OCI-LY1 (cell line): ENCODE measurements at regions not wholly inside any gene's neighbourhood (a gene's known extent, or its start where the extent isn't known, plus 50 kb on each side); places are given as distances from the start of the nearest gene placed in this dataset.

Source experiments
- H2AFZ ChIP-seq: fragments of 200-600 bp; sonication (generic), shearing (Covaris generic); 2 replicates; pipeline ENCODE4 v1.6.0; 2014; ENCODE audit warnings: antibody characterized with exemption, mild to moderate bottlenecking, low read length
- H3F3A ChIP-seq: fragments of 200-600 bp; sonication (generic), shearing (Covaris generic); 2 replicates; pipeline ENCODE4 v1.6.0; 2014; ENCODE audit warnings: mild to moderate bottlenecking, antibody characterized with exemption, low read length, moderate library complexity; ENCODE audit not compliant: insufficient read depth
- H3K27ac ChIP-seq: fragments of 200-600 bp; sonication (generic); 2 replicates; pipeline ENCODE4 v1.5.1; 2014; ENCODE audit warnings: low read length, mixed run types, mild to moderate bottlenecking, low read depth; ENCODE audit not compliant: poor library complexity, severe bottlenecking
- H3K27me3 ChIP-seq: fragments of 200-600 bp; sonication (generic); 2 replicates; pipeline ENCODE4 v1.6.0; 2014; ENCODE audit warnings: antibody characterized with exemption, mild to moderate bottlenecking, low read length, moderate library complexity; ENCODE audit not compliant: insufficient read depth
- H3K36me3 ChIP-seq: fragments of 200-600 bp; sonication (generic); 2 replicates; pipeline ENCODE4 v1.6.1; 2014; ENCODE audit warnings: mild to moderate bottlenecking, antibody characterized with exemption, low read length, moderate library complexity, mixed read lengths; ENCODE audit not compliant: insufficient read depth
- H3K4me1 ChIP-seq: fragments of 200-600 bp; sonication (generic); 2 replicates; pipeline ENCODE4 v1.5.1; 2014; ENCODE audit warnings: mild to moderate bottlenecking, low read length, moderate library complexity; ENCODE audit not compliant: insufficient read depth, severe bottlenecking
- H3K4me2 ChIP-seq: fragments of 200-600 bp; sonication (generic), shearing (Covaris generic); 2 replicates; pipeline ENCODE4 v1.6.1; 2014; ENCODE audit warnings: low read length
- H3K4me3 ChIP-seq: fragments of 200-600 bp; sonication (generic); 2 replicates; pipeline ENCODE4 v1.5.1; 2014; ENCODE audit warnings: low read length, low read depth, mild to moderate bottlenecking, mixed read lengths; ENCODE audit not compliant: poor library complexity, severe bottlenecking
- H3K79me2 ChIP-seq: fragments of 200-600 bp; shearing (Covaris generic); 2 replicates; pipeline ENCODE4 v1.6.1; 2016; ENCODE audit warnings: mixed run types, low read length, mixed read lengths; ENCODE audit not compliant: insufficient read depth
- H3K9ac ChIP-seq: fragments of 200-600 bp; sonication (generic), shearing (Covaris generic); 2 replicates; pipeline ENCODE4 v1.6.1; 2014; ENCODE audit warnings: mild to moderate bottlenecking, low read length, mixed read lengths
- H3K9me2 ChIP-seq: fragments of 200-600 bp; sonication (generic), shearing (Covaris generic); 2 replicates; pipeline ENCODE4 v1.6.1; 2014; ENCODE audit warnings: low read depth, mild to moderate bottlenecking, low read length, mixed read lengths
- H3K9me3 ChIP-seq: fragments of 200-600 bp; shearing (Covaris generic); 2 replicates; pipeline ENCODE4 v1.6.1; 2014; ENCODE audit warnings: low read length, mixed read lengths
- H4K20me1 ChIP-seq: fragments of 200-600 bp; sonication (generic), shearing (Covaris generic); 2 replicates; pipeline ENCODE4 v1.6.0; 2016; ENCODE audit warnings: mild to moderate bottlenecking, low read length; ENCODE audit not compliant: insufficient read depth
- EZH2 ChIP-seq: fragments of 200-600 bp; sonication (generic), shearing (Covaris generic); IDR thresholded peaks from 2 replicates; pipeline ENCODE4 v1.8.0; 2017; ENCODE audit warnings: borderline replicate concordance, mixed run types, mild to moderate bottlenecking, antibody characterized with exemption, low read length, moderate library complexity, mixed read lengths
- TF ChIP-seq, protein P1 (sequence below): fragments of 200-600 bp; sonication (generic), shearing (Covaris generic); IDR thresholded peaks from 2 replicates; pipeline ENCODE4 v1.5.1; 2017; ENCODE audit warnings: mild to moderate bottlenecking, antibody characterized with exemption, low read length, moderate library complexity, mixed read lengths

DNA sequence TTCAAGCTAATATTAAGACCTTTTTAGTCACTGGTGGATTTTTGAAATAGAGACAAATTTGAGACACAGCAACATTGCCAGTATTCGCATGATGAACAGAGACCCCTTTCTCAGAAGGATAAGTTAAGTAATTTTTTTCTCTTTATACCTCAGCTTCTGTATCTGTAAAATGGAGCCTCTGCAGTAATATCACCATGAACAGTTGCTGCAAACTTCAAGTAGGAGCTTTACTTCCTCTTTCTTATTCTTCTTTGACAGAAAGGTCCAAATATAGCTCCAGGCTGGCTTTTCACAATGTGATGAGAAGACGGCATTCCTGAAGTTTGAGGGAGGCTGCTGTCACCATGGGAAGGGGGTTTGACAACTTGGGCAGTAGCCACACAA, 158.7 kb downstream of the TDRD15 start:
- Histone ChIP-seq H3K9me3 (no peaks in the 10 kb centered on the region), H3K27me3 (no peaks in the 10 kb centered on the region; the same call in 1 of the 2 replicates), H3K36me3 (no peaks in the 10 kb centered on the region), H3K9me2 (no peaks in the 10 kb centered on the region), H3K4me3 (no peak overlapping the region), H3K9ac (no peak overlapping the region), H3K4me1 (no peaks in the 10 kb centered on the region), H3F3A (no peaks in the 10 kb centered on the region), H4K20me1 (no peaks in the 10 kb centered on the region), H3K27ac (no peak overlapping the region), H3K79me2 (no peaks in the 10 kb centered on the region), H2AFZ (no peak overlapping the region), H3K4me2 (no peak overlapping the region)
- TF ChIP-seq, protein P1, sequence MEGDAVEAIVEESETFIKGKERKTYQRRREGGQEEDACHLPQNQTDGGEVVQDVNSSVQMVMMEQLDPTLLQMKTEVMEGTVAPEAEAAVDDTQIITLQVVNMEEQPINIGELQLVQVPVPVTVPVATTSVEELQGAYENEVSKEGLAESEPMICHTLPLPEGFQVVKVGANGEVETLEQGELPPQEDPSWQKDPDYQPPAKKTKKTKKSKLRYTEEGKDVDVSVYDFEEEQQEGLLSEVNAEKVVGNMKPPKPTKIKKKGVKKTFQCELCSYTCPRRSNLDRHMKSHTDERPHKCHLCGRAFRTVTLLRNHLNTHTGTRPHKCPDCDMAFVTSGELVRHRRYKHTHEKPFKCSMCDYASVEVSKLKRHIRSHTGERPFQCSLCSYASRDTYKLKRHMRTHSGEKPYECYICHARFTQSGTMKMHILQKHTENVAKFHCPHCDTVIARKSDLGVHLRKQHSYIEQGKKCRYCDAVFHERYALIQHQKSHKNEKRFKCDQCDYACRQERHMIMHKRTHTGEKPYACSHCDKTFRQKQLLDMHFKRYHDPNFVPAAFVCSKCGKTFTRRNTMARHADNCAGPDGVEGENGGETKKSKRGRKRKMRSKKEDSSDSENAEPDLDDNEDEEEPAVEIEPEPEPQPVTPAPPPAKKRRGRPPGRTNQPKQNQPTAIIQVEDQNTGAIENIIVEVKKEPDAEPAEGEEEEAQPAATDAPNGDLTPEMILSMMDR, result no peak
- no peak for TF ChIP-seq EZH2

DNA sequence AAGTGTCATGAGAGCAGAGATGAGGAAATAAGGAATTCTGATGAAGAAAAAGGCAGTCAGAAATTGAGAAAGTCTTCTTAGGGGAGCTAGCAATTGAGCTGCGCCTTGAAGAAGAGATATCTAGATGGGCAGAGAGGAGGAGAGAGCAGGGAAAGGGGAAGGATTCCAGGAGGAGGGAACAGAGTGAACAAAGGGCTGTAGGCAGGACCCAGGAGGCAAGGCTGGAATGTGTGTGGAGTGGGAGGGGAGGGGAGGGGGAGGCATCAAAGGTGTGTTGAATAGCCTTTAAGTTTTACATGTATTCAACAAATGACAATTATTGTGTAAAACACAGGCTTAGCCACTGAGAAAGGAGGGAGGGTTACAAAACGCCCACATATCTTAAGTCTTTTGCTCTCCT, 164.5 kb downstream of the TDRD15 start:
- H3K4me2 ChIP-seq, result no peak overlapping the region

DNA sequence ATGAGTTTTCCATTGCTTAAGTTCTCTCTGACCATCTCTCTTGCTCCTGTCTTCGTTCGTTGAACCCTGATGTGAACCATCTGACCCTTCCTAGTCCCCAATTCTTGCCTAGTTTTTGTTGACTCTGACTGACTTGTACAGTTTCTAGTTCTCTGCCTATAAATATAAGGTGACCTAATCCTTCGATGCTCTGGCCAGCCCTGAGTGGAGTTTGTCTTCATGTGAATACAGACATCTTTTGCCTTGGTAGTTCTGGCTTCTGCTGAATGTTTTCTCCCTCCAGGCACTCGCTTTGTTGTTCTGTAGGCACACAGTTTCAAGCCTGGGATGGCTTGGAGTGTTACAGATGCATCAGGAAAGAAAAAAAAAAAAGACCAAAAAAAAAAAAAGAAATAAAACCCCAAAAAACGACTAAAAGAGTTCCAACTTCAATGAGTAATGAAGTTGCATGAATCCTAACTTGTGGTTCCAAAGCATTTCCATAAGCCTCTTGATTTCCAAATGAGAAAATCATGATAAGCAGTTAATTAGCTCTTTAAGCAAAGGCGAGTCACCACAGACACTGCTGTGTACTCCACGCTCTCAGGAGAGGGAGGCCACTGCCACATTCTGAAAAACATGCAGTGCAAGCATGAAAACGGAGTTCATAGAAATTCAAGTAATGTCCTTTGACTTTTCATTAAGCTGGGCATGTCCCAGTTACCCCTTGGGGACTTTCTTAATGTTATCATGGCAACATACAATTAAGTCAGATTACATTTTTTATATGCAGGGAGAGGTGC, 165.2 kb downstream of the TDRD15 start:
- H3K4me3 ChIP-seq, result no peak overlapping the region
- no peak overlapping the region for H3K9ac ChIP-seq
- H3K4me2 ChIP-seq, result no peak overlapping the region
- no peak overlapping the region for H3K27ac ChIP-seq
- H4K20me1 ChIP-seq, result no peaks in the 10 kb centered on the region
- no peaks in the 10 kb centered on the region for H3K9me2 ChIP-seq
- H3K9me3 ChIP-seq, result no peaks in the 10 kb centered on the region
- no peak overlapping the region for H2AFZ ChIP-seq
- H3K79me2 ChIP-seq, result no peaks in the 10 kb centered on the region
- H3K4me1 ChIP-seq, result no peaks in the 10 kb centered on the region
- no peak for TF ChIP-seq EZH2
- TF ChIP-seq, protein P1, result no peak
- H3K27me3 ChIP-seq, result peaks cover 5% of the 10 kb centered on the region
- no peaks in the 10 kb centered on the region for H3F3A ChIP-seq
- no peaks in the 10 kb centered on the region for H3K36me3 ChIP-seq

More for the DNA sequence above, 164.5 kb downstream of the TDRD15 start:
- no peaks in the 10 kb centered on the region for H3K9me3 ChIP-seq
- H3K27me3 ChIP-seq, result peaks cover 5% of the 10 kb centered on the region
- TF ChIP-seq EZH2, result no peak
- TF ChIP-seq, protein P1, result no peak
- H3K4me3 ChIP-seq, result no peak overlapping the region
- no peaks in the 10 kb centered on the region for H3F3A ChIP-seq
- no peaks in the 10 kb centered on the region for H3K4me1 ChIP-seq
- no peak overlapping the region for H3K27ac ChIP-seq
- H3K79me2 ChIP-seq, result no peaks in the 10 kb centered on the region
- H2AFZ ChIP-seq, result no peak overlapping the region
- no peaks in the 10 kb centered on the region for H4K20me1 ChIP-seq
- no peaks in the 10 kb centered on the region for H3K36me3 ChIP-seq
- no peak overlapping the region for H3K9ac ChIP-seq
- H3K9me2 ChIP-seq, result no peaks in the 10 kb centered on the region
